AG09309 (cell line): ENCODE measurements at regions not wholly inside any gene's neighbourhood (a gene's known extent, or its start where the extent isn't known, plus 50 kb on each side); places are given as distances from the start of the nearest gene placed in this dataset.

Experiments
- DNase-seq: peaks from one replicate; pipeline ENCODE4 v3.0.0-alpha.2; 2010; ENCODE audit warnings: low read depth
- H3K4me3 ChIP-seq: 2 replicates; pipeline ENCODE4 v1.5.1; 2011; ENCODE audit warnings: mild to moderate bottlenecking, low read depth, low read length, moderate library complexity; ENCODE audit not compliant: control insufficient read depth
- CTCF ChIP-seq: IDR thresholded peaks from 2 replicates; pipeline ENCODE4 v1.5.1; 2011; ENCODE audit warnings: mild to moderate bottlenecking, low read depth, low read length, inconsistent platforms; ENCODE audit not compliant: insufficient read depth, control insufficient read depth; ENCODE audit errors: missing control alignments

DNA sequence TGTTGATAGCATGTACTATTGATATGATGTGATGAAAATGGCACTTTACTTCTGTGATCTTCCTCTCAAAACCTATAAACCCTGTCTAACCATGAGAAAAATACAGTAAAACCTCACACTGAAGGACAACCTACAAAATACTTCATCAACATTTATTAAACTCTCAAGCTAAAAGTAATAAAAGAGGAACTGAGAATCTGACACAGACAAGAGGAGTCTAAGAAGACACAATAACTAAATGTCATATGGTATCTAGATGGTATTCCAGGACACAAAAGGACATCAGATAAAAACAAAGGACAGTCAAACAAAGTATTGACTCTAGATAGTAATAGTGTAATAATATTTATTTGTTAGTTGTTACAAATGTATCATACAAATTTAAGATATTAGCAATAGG, 655.3 kb downstream of the SH3BGRL start:
- DNase-seq = no peak
- no peak for TF ChIP-seq CTCF
- H3K4me3 ChIP-seq = no peak overlapping the region

DNA sequence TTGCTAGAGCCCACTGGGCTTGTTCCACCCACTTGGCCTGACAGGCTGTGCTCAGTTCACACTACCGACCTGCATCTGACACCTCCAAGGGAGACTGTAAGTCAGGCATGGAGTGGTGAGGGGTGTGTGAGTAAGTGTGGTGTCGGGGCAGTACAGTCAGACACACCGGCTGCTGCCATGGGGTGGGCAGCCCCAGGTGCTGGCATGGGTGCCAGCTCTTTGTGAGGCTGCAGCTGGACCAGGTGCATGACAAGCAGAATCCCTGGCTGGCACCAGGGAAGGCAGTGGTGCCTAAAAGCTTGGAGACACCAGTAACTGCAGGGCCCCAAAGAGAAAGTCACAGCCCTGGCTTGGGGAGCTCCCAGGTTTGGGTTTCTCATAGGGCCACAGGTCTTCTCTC, 665.0 kb downstream of the SH3BGRL start:
- DNase-seq = no peak
- H3K4me3 ChIP-seq = no peak overlapping the region
- no peak for TF ChIP-seq CTCF

DNA sequence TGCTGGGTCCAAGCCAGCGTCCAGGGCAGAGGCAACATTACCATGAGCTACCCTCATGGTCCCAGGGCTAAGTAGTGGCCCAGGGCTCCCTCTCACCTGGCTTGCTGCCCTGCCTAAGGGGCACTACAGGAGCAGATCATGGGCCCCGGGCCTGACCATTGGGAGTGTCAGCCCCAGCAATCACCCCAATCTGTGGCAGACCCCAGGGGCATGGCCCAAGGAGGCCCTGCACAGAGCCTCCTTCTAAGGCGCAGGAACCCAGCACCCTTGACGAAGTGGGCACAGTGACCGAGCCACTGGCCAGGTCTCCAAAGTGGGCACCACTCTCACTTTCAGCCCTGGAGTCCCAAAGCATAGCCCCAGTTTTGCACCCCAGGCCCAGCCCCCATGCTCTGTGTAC, 667.1 kb downstream of the SH3BGRL start:
- DNase-seq = no peak
- no peak overlapping the region for H3K4me3 ChIP-seq
- TF ChIP-seq CTCF = no peak

GRCh38 chrX:81874807-81875206, 672.9 kb downstream of the SH3BGRL start:
- DNase-seq = no peak
- H3K4me3 ChIP-seq = no peak overlapping the region
- TF ChIP-seq CTCF = no peak

DNA sequence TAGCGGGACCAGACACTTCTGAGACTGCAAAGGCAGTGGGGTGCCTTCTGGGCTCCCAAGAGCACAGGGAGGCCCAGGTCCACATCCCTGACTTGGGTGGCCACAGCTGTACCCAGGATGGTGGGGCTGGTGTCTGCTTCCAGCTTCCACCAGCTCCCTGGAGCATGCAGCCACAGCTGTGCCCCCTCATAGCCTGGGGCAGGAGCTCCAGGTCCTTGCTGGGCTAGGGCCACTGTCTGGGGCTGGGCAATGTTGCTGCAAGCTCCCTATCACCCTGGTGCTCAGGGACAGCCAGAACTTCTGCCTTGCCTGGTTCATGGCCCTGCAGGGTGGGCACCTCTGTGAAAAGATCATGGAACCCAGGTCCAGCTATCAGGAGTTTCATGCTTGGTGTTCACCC, 673.9 kb downstream of the SH3BGRL start:
- DNase-seq = no peak
- TF ChIP-seq CTCF = no peak
- no peak overlapping the region for H3K4me3 ChIP-seq

GRCh38 chrX:81876437-81876836, 674.5 kb downstream of the SH3BGRL start:
- no peak for DNase-seq
- H3K4me3 ChIP-seq = no peak overlapping the region
- no peak for TF ChIP-seq CTCF

GRCh38 chrX:81890521-81890920, 688.6 kb downstream of the SH3BGRL start:
- no peak for DNase-seq
- TF ChIP-seq CTCF = no peak
- no peak overlapping the region for H3K4me3 ChIP-seq
